ENCODE measurements at regions not wholly inside any gene's neighbourhood (a gene's known extent, or its start where the extent isn't known, plus 50 kb on each side); places are given as distances from the start of the nearest gene placed in this dataset.

- H3K18ac ChIP-seq (ENCODE audit: insufficient read length, low read depth, low read length), result no peak overlapping the region
- H3K79me1 ChIP-seq (ENCODE audit: insufficient read depth, low read depth, low read length, poor library complexity, severe bottlenecking), result no peaks in the 10 kb centered on the region
- no peak overlapping the region for H4K91ac ChIP-seq (ENCODE audit: insufficient read length, low read depth, low read length)
- no peak overlapping the region for H3T11ph ChIP-seq (ENCODE audit: low read length)
- no peak overlapping the region for H4K8ac ChIP-seq (replicated peaks; ENCODE audit: insufficient read length, low read depth, low read length)
- H4K5ac ChIP-seq (ENCODE audit: insufficient read length, low read depth, low read length), result no peak overlapping the region
- no peaks in the 10 kb centered on the region for H3K9me3 ChIP-seq (ENCODE audit: control insufficient read depth, low read depth, low read length)
- no peak overlapping the region for H2BK5ac ChIP-seq (ENCODE audit: insufficient read length, low read length)
- no peak overlapping the region for H3K56ac ChIP-seq (ENCODE audit: insufficient read length, low read depth, low read length)
- no peak overlapping the region for H2BK12ac ChIP-seq (ENCODE audit: insufficient read length, low read depth, low read length)
- no peaks in the 10 kb centered on the region for H3K4me1 ChIP-seq (ENCODE audit: insufficient read depth, low read length)
- Mint-ChIP-seq H3K4me1 (no peaks in the 10 kb centered on the region), H3K9me3 (no peaks in the 10 kb centered on the region), H3K27me3 (ENCODE audit: low read depth) (no peaks in the 10 kb centered on the region; the same call in none of the 2 replicates), H3K4me3 (no peak overlapping the region), H3K36me3 (ENCODE audit: insufficient read depth in 1 of 3, low read depth in 3 of 3) (no peaks in the 10 kb centered on the region), H3K27ac (no peak overlapping the region)
- H3K14ac ChIP-seq (ENCODE audit: insufficient read depth, low read length), result no peak overlapping the region
- no peak overlapping the region for H3K23ac ChIP-seq (ENCODE audit: insufficient read length, low read depth, low read length)
- TF ChIP-seq, protein P1, sequence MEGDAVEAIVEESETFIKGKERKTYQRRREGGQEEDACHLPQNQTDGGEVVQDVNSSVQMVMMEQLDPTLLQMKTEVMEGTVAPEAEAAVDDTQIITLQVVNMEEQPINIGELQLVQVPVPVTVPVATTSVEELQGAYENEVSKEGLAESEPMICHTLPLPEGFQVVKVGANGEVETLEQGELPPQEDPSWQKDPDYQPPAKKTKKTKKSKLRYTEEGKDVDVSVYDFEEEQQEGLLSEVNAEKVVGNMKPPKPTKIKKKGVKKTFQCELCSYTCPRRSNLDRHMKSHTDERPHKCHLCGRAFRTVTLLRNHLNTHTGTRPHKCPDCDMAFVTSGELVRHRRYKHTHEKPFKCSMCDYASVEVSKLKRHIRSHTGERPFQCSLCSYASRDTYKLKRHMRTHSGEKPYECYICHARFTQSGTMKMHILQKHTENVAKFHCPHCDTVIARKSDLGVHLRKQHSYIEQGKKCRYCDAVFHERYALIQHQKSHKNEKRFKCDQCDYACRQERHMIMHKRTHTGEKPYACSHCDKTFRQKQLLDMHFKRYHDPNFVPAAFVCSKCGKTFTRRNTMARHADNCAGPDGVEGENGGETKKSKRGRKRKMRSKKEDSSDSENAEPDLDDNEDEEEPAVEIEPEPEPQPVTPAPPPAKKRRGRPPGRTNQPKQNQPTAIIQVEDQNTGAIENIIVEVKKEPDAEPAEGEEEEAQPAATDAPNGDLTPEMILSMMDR (conservative IDR thresholded peaks at IDR 0.05), result no peak
- DNase-seq, result no peak
- no peak overlapping the region for H3K9ac ChIP-seq (ENCODE audit: extremely low read depth, insufficient read length, low read length)
- WGBS (ENCODE audit: extremely low coverage, insufficient read length, low lambda C conversion rate), result no CpG with 5 or more reads among the region's 1 CpG
- H2BK20ac ChIP-seq (ENCODE audit: low read depth, low read length, poor library complexity, severe bottlenecking), result no peak overlapping the region
- H3K27ac ChIP-seq (ENCODE audit: insufficient read length, low read depth, low read length), result no peak overlapping the region
- H3K4me2 ChIP-seq (ENCODE audit: insufficient read depth, insufficient read length, low read length), result no peak overlapping the region
- no peak overlapping the region for H2BK120ac ChIP-seq (ENCODE audit: low read depth, low read length, poor library complexity, severe bottlenecking)
- H2BK15ac ChIP-seq (ENCODE audit: low read depth, low read length), result no peak overlapping the region
- no peak overlapping the region for H2AK5ac ChIP-seq (ENCODE audit: insufficient read length, low read length)
- H3K4ac ChIP-seq (ENCODE audit: low read depth, low read length), result no peak overlapping the region
- H4K20me1 ChIP-seq (ENCODE audit: control insufficient read depth, insufficient read depth, insufficient read length), result no peaks in the 10 kb centered on the region
- no peaks in the 10 kb centered on the region for H3K79me2 ChIP-seq (ENCODE audit: insufficient read depth, low read length)
- H3K27me3 ChIP-seq (ENCODE audit: insufficient read depth, low read length), result no peaks in the 10 kb centered on the region
- no peaks in the 10 kb centered on the region for H3K23me2 ChIP-seq (ENCODE audit: insufficient read length, low read depth, low read length, poor library complexity, severe bottlenecking)
- H2AFZ ChIP-seq (ENCODE audit: low read length), result no peak overlapping the region
Observed at GRCh38 chr6:27026361-27026760, 221.1 kb upstream of the PRSS16 start.
